CD4-positive, alpha-beta T cell treated with Interleukin-17A for 1 hour (primary cell): ENCODE measurements at regions not wholly inside any gene's neighbourhood (a gene's known extent, or its start where the extent isn't known, plus 50 kb on each side); places are given as distances from the start of the nearest gene placed in this dataset.
"Not testable (repeated sequence)": the region's sequence is repeated elsewhere in the genome, so short reads cannot be mapped to it uniquely, and the experiment has no call there.

Source experiments
- DNase-seq: peaks from one replicate; pipeline ENCODE4 v3.0.0-alpha.2; 2020

DNA sequence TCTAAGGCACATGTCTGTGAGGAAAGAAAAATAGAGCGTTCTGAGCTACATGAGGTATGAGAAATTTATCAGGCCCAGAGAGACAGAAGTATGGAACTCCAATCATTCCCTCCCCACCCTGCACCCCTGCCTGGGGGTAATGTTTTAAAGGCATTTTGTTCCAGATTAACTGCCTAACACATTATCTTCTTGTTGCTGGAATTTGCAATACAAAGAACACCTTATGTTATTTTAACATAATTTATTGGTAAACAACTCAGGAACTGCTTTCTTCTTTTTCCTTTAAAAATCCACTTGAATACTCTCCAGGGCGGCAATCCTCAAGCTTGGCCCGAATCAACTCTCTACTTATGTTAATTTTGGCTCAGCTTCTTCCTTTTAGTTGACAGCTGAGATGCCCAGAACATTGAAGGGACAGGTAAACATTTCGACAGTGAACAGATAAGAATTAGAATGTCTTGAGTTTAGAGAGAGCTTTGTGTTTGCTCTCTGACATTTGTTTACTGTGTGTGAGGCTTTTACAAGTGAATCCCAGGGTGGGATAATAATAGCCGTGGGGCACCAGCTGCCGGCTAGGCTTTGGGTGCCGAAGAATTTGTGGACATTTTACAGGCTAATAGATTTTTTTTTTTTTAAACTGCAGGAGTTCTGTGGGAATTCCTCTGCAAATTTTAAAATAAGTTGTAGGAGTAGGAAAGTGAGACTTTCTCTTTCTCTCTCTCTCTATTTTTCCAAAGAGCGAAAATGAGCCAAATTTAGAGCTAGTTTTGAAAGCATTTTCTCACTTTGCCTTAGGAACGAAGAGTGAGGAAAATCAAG, 96.4 kb upstream of the TAF11L2 start:
- no peak for DNase-seq

DNA sequence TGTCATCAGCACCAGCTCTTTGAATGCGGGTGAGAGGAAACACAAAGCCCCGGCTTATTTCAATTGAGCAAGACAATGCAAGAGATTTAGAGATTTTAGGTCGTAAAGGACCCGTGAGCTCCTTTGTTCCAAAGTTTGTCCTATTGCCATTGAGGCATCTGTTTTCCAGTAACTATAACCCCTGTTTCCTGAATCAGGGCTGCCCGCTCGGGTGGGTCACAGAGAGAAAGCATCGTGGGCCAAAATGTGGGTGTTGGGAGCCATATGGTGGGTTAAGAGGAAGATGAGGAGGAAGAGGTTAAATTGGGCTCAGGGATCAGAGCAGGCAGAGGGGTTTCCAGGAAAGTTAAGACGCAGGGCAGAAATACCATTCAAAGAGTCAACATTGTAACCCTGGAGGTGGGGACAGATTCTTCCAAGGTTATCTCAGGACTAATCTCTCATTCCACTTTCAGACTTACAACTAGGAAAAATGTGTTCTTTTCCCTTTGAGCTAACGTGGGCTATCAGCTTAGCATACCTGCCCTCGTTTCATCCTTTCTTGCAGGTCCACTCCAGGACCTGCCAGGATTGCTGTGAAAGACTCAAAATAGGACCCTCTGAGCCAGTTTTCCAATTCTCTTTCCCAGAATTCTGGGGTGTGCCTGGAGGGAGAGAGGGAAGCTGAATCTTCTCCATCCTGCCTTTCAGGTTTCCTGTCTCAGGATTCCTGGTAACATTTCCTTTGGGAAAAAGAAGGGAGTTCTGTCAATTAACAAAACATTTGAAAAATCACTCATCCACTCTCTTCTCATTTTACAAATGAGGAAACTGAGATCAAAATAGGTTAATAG, 95.5 kb upstream of the TAF11L2 start:
- no peak for DNase-seq

DNA sequence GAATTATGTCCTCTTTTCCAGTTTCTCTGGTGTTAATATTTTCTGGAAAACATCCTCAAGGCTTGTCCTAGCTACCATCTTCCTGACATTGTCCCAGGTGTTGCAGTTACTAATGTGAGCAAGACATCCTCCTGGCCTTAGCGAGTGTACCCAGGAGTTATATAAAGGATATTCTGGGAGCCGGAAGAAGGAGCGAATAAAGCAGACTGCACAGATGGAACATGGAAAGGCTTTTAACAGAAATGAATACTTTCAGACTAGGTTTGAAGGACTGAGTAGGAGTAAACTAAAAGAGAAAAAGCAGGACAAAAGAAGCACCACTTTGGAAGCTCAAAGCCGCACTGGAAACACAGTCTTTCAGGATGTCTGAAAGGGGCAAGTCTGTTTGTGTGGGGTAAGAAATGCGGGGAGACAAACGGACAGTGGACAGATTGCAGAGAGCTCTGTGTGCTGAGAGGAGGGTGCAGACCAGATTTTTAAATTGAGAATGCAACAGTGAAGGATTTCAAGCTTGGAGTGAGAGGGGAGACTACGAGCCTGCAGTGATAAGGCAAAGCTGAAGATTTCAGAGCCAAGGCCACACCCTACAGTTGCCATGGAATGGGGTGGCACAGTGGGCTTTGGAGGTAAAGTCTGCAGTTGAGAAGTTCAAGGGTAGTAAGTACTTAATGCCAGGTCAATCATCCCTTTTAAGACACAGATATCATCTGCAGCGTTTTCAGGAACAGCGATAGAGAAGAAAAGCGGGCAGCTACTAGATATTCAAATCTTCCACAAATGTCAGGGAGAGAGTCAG, 94.1 kb upstream of the TAF11L2 start:
- no peak for DNase-seq

DNA sequence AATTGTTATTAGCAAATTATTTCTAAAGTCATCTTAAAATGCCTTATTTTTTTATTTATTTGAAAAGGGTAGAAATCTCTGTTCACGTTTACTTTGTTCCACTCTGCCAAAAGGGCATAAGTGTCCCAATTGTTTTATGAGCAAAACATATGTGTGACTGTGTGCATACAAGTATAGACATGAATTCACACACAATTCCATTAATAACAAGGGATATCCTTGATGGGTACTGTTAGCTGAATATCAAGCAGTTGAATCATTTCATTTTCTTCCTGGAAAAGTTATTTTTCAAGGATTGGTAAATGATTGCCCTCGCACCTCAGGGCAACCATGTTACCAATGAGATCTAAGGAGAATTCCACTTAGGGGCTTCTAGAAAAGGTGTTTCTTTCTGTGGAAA, 92.1 kb upstream of the TAF11L2 start:
- no peak for DNase-seq

DNA sequence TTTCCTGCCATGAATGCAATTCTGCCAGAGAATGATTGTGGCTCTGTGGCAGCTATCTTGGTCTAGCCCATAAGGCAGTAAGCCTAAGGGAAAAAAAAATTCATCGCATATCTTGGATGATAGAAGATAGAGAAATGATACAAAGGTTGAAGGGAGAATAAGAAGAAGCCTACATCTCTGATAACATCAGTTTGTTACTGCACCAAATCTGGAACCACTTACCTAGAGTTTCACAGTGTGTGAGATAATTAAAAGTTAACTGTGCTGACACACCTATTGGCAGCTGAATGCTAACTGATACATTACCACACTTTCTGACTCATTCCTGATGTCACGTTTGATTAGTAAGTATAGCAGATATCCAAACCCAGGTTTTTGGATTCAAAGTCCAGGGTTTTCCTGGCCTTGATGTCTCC, 91.6 kb upstream of the TAF11L2 start:
- no peak for DNase-seq

DNA sequence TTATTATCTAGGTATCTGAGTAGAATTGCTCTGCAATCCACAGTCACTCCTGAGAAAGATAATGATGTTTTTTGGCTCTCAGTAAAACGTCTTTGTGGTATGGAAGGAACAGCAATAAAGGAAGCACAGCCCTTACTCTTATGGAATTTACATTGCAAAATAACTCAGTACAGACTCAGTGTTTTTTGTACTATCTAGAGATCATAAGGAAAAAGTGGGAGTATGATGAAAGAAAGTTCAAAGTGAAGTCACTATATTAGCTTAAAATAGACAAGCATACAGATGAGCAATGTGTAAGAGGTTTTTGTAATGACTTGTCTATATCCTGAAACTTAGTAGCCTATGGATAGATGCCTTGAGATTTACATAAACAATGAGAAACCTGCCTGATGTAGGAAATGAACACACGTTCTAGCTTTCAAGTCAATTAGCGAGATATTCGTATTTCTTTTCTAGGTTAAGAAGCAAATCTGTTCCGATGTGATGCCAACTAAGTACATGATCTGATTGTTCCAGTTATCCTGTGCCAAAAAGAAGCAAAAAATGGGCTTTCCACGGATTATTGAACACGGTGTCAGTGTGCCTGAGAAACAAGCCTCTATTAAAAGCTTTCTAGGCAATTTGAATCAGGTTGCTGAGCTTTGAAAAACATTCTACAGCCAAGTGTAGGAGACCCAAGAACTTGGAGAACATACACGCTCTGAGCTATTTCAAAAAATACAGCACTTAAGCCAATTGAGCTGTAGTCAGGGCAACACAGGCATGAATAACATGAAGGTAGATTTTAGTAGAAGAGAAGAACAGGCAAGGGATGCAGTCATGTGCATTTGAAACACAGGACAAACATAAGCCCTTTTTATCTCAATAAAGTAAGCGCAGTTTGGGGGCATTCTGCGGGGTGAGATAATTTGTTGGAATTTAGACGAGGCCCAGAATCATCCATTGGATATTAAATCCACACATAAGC, 86.3 kb upstream of the TAF11L2 start:
- no peak for DNase-seq

DNA sequence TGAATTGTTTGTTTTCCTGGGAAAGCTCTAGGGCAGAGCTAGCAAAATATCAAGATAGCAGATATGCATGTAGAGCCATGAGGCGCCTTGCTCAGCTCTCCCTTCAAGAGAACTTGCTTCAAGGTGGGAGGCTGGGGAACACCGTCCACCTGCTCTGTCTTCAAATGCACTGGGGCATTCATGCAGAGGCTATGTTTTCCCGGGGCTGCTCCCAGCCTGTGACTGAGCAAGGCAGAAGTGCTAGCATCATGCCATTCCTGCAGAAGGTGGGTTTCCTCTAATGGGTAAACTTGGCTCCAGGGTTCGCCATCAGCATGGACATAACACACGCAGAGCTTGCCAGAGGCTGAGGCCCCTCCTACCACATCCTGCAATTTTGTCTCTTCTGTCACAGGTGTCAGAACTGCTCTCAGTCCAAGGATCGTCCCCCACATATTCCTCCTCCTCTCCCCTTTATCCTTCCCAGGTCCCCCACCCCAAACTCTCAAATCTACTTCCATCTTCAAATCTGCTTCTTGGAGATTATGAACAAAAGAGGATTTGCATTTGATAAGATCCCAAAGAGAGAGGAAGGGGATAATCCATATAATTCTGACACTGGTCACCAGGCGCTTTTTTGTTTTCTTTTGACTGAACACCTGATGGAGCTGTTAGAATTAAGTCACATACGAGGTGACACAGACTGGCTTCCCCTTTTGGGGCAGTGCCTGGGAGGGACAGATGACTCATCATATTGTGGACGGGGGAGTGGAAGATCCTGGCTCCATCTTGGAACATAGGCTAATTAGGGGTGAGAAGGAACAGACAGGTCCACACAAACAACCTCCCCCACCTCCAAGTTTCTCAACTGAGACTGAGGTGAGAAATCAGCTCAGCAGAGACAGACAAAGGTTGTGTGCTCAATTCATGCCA, 85.0 kb upstream of the TAF11L2 start:
- no peak for DNase-seq

DNA sequence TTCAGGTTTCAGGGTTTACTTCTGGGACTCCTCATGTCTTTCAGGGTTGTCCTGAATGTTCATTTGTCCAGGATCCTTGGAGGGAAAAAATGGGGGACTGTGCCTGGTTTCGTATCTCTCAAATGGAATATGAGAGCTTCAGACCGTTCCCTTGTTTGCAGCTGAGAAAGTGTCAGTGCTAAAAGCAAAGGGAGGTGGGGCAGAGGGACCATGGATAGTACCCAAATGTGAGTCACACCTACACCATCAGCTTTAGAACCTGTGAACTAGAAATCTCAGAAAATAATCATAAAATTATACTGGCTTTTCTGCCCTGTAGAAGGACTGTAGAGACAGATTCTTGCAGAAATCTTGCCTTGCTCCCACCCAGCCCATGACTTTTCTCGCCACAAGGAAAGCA, 84.3 kb upstream of the TAF11L2 start:
- no peak for DNase-seq

DNA sequence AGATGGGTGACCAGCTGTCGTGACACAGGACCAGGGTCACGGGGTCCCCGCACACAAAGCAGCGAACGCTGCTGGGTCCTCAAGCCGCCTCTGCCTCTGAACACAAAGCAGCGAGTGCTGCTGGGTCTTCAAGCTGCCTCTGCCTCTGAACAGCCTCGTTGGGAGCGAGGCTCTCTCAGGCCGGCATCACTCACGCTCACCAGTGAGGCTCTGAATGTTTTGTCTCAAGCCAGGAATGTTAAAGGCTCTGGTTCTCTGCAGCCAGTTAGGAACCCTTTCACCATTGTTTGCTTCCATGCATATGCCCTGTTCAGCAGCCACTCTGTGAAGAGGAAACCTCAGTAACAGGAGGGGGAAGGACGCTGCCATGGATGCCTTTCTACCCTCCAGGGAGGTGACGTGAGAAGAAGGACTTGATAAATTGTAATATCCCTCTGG, 82.7 kb upstream of the TAF11L2 start:
- DNase-seq: no peak

DNA sequence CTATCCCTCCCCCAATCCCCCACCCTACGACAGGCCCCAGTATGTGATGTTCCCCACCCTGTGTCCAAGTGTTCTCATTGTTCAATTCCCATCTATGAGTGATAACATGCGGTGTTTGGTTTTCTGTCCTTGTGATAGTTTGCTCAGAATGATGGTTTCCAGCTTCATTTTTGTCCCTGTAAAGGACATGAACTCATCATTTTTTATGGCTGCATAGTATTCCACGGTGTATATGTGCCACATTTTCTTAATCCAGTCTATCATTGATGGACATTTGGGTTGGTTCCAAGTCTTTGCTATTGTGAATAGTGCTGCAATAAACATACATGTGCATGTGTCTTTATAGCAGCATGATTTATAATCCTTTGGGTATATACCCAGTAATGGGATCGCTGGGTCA, 81.7 kb upstream of the TAF11L2 start:
- DNase-seq: not testable (repeated sequence)

DNA sequence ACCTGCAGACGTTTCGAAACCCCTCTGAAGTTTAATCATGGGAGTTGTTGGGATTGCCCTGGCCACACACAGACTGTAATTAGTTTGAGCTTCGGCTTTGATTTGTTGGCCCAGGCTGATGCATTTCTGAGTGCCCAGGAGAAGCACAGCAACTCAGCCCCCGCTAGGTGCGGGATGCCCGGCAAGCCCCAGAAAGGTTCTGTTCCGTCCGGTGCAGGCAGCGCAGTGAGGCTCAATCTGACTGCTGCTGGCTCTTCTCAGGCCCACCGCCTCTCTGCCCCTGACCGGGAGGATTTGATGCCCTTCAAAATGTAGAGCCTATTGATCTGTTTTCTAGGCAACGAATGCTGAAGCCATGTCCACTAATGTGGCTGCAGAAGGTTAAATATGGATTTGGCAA, 73.4 kb upstream of the TAF11L2 start:
- DNase-seq: no peak

DNA sequence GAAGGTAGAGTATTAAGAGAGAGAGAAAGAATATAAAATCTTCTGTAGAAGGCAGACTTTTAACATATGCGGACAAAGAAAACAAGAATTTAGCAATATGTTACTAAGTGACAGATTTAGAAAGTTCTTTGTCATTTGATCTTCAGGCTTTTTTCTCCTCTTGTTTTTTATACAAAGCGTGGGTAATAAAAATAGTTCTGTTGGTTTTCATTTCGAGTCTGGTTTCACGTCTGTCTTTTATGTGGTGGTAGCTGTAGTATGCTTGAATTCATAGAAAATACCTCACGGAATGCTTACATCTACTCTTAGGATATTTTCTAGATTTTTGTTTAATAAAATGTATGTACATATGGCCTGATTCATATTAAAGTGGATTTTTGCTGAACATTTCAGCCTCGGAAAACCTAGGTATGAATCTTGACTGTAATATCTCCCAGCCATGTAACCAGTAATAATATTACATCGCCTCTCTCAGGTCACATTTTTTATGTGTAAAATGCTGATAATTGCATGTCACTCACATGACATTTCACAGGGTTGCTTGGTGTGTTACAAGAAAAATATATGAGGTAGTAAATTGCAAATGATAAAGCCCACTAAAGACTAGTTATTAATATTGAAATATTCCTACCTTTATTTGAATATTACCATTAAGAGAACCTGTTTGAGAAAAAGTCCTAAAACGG, 72.5 kb upstream of the TAF11L2 start:
- DNase-seq: no peak

DNA sequence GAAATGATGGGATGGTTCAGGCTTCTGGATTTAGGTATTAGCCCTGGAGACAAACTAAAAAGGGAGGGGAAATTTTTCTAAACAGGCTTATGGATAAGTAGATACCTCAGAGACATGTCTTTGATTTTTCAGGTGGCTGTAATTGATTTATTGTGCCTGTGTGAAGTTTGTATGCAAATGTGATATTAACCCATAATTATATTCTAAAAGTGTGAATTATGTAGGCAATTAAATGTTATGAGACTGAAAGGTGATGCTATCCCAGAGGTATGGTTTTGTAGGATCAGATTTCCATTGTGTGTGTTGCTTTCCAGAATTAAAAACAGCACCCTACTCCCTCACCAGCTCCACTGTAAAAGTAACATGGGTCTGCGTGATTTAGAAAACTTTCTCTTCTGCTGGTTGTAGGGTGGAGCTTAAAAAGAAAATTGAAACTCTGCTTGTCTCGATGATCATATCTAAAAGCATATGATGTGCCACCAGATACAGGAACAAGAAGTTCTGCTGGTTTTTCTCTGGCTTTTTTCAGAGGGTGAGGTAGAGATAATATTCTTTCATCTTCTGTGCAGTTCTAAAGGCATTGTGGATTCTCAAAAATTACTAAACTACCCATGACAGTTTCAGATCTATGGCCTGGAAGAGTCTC, 71.8 kb upstream of the TAF11L2 start:
- no peak for DNase-seq

DNA sequence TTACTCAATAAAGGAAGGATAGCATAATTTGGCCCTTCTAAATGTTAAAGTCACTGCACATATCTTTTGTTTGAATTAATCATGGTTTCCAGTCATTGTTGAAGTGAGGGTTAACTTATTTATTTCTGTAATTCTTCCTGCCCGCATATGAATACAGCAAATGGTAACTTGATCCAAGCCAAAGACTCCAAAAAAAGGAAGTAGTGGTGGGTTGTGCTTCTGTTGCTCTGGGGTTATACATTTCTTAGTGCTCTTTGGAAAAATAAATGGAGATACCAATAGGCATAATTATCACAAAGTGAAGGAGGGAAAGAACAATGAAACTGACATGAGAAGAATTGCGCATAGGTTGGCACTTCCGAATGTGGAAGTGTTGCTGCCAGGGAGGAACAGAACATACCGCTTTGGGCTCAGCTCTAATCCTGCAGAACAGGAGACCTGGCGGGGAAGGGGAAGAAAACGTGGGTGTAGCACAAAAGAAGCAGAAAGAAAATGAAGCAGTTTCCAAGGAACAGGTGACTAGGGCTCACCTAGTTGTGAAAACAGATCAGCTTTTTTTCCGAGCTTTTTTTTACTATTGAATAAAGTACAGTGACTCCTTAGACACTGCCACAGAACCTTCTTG, 69.7 kb upstream of the TAF11L2 start:
- DNase-seq: no peak

DNA sequence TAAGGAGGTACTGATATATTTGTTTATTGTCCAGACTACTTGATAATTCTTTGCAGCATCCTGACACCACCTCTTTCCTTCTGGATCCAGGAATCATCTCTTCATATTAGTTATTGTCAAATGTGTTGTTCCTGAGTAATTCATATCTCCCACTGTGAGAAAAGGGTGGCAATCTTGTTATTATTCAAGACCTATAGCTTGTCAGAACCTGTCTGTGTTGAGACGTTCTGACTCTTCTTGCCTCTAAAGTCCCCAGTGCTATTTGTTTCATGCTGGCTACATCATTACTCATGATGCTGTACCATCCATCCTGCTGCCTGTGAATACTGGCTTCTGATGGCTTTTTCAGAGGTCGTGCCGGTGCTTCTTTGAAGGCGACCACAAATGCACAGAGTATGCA, 68.7 kb upstream of the TAF11L2 start:
- no peak for DNase-seq

DNA sequence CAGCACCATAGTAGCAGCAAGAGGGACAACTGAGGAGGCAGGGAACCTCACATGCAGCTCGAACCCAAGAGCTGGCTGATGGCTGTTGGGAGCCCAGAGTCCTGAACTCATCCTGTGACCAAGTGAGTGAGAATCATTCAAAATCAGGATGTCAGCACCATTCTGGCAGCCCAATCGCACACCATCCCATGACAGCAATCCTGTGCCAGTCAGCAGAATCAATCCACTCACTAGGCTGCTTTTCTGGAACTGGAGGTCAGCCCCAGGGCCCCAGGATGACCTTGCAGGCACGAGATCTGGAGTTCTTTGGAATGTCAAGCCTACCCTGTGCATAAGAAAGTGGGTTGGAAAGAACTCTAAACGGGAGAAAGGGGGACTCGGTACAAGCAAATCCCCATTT, 67.8 kb upstream of the TAF11L2 start:
- no peak for DNase-seq

DNA sequence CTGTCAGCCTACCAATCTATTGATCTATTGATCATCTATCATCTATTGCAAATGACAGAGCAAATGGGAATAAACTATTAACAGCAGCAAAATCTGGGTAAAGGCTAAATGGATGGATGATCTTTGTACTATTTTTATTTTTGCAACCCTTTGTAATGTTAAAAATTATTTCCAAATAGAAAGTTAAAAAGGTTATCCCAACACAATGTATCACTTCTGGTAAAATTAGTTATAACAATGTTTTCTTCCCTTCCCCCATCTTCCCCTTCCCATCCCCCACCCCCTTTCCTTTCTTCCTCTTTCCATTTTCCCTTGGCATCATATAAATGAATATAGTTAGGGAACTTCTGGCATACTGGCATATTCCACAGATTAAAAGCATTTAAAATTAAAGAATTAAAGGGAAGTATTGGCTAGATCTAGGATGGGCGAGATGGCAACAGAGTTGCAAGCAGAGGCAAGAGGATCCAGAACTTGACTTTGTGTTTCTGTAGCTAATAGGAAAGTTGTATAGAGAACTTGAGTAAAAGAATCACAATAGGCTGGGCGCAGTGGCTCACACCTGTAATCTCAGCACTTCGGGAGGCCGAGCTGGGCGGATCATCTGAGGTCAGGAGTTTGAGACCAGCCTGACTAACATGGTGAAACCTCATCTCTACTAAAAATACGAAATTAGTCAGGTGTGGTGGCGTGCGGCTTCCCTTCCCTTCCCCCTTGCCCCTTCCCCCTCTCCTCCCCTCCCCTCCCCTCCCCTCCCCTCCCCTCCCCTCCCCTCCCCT, 66.6 kb upstream of the TAF11L2 start:
- no peak for DNase-seq

DNA sequence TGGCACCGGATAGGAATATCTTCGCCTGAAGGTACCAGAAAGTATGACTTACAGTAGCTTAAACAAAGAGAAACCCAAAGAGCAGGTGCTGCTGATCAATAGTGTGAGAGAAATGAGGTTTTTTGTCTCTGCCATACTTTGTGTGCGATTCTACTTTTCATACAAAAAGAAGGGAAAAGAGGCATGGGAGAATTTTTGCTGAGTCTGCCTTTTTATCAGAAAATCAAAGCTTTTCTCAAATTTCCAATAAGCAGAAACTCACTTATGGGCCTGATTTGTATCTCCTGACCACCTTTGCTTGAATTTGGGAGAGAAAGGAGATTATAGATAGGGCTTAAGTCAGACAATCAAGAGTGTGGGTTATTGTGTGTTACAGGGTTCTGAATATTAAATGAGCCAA, 65.5 kb upstream of the TAF11L2 start:
- no peak for DNase-seq

DNA sequence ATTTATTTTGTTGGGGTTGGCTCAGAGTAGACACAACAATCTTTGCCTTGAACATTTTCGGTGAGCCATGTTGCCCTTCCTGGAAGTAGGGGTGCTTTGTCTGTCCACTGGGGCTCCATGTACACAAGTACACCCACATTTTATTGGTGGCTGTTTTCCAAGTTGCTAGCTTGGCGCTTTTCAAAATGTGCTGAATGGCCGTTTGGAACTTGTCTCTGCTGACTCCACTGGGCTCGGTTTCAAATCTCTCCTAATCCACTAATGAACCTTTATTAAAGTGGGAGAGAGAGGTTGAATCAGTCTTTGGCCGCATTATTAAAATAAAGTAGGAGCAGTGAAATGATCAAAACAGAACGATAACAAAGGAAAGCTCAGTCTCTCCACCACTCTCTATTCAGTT, 64.6 kb upstream of the TAF11L2 start:
- no peak for DNase-seq
